Lower leg skin (tissue), 3 donors: ENCODE measurements at regions not wholly inside any gene's neighbourhood (a gene's known extent, or its start where the extent isn't known, plus 50 kb on each side); places are given as distances from the start of the nearest gene placed in this dataset.

ENCODE experiments used
- CTCF ChIP-seq, 3 donors: fragments of 450-650 bp; IDR thresholded peaks; one replicate each; pipeline ENCODE4 v1.5.1; 2016; ENCODE audit warnings: antibody characterized with exemption in 3 of 3, mild to moderate bottlenecking in 3 of 3, moderate library complexity in 2 of 3
- POLR2A ChIP-seq, 2 donors: fragments of 450-650 bp; IDR thresholded peaks; one replicate each; pipeline ENCODE4 v1.6.1; 2016 to 2017; ENCODE audit warnings: antibody characterized with exemption in 2 of 2, mild to moderate bottlenecking in 1 of 2, moderate library complexity in 1 of 2

GRCh38 chr14:104266631-104267575 is 128.5 kb downstream of the KIF26A start:
- TF ChIP-seq POLR2A (IDR thresholded peaks at IDR 0.05) (no peak), CTCF (IDR thresholded peaks at IDR 0.05) (no peak)
